ENCODE measurements at regions not wholly inside any gene's neighbourhood (a gene's known extent, or its start where the extent isn't known, plus 50 kb on each side); places are given as distances from the start of the nearest gene placed in this dataset.

DNA sequence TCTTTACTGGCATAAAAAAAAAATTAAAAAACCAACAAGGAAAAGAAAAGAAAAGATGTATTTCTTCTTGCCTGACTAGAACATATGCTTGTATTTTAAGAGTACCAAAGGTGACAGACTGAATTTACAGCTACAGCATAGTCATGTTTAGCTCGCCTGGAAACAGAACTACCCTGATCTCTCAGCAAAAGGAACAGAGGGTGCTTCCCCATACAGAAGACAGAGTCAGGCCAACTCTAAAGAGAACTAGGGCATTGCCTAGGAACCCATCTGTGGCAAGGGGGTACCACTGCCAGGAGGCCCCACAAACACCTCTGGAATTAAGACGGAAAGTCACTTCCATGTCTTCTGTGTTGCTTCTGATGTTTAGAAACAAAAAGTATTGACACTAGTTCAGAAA, 252.1 kb upstream of the STARD13 start:
- TF ChIP-seq, protein P1, sequence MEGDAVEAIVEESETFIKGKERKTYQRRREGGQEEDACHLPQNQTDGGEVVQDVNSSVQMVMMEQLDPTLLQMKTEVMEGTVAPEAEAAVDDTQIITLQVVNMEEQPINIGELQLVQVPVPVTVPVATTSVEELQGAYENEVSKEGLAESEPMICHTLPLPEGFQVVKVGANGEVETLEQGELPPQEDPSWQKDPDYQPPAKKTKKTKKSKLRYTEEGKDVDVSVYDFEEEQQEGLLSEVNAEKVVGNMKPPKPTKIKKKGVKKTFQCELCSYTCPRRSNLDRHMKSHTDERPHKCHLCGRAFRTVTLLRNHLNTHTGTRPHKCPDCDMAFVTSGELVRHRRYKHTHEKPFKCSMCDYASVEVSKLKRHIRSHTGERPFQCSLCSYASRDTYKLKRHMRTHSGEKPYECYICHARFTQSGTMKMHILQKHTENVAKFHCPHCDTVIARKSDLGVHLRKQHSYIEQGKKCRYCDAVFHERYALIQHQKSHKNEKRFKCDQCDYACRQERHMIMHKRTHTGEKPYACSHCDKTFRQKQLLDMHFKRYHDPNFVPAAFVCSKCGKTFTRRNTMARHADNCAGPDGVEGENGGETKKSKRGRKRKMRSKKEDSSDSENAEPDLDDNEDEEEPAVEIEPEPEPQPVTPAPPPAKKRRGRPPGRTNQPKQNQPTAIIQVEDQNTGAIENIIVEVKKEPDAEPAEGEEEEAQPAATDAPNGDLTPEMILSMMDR (IDR thresholded peaks at IDR 0.05; ENCODE audit: borderline replicate concordance, control extremely low read depth, extremely low read depth, insufficient read depth, missing control alignments): no peak
- DNase-seq (ENCODE audit: low spot score): no peak
- in situ Hi-C loops (cut with MboI; ENCODE audit: low sequenced_read_pairs, unreplicated experiment): loop anchor here (25.0 kb wide), 2 partner anchors 950 to 1625 kb away; partner anchors contain the start of gene PDS5B

DNA sequence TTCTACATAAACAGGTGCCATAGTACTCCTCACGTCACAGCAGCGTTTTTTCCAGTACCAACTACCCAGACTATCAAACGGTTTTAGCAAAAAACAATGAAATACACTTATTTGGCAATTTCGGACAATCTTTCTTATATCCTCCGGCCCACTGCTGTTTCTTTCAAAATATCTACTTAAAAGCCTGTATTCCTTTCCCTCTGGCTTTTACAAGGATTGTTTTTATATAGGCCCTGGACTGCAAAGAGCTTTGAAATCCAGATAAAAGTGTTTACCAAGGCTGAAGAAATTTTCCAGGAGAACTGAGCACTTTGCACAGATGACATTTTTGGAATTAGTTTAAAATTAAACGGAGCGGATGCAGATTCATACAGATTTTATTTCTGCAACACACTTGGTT, 255.9 kb upstream of the STARD13 start:
- no peak for DNase-seq (ENCODE audit: low spot score)
- in situ Hi-C loops (cut with MboI; ENCODE audit: low sequenced_read_pairs, unreplicated experiment): loop anchor here (10.0 to 25.0 kb wide), 3 partner anchors 183 to 1621 kb away; partner anchors contain the start of gene PDS5B
- TF ChIP-seq, protein P1 (IDR thresholded peaks at IDR 0.05; ENCODE audit: borderline replicate concordance, control extremely low read depth, extremely low read depth, insufficient read depth, missing control alignments): no peak

DNA sequence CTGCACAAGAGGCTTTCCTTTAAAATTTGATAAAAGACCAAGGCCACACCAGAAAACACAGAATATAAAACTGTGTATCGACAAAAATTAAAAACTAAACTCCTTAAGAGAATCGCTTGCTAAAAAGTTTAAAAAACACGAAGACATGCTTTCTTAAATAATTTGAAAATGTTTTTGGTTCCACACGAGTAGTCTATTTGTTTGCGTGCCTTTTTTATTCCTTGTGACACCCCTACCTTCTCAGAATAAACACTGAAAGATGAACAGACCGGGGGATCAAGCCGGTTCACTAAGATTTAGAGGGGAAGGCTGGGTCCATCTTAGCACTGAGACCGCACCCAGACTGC, 256.4 kb upstream of the STARD13 start:
- DNase-seq (ENCODE audit: low spot score): no peak
- in situ Hi-C loops (cut with MboI; ENCODE audit: low sequenced_read_pairs, unreplicated experiment): loop anchor here (10.0 to 25.0 kb wide), 3 partner anchors 183 to 1620 kb away; partner anchors contain the start of gene PDS5B
- TF ChIP-seq, protein P1 (IDR thresholded peaks at IDR 0.05; ENCODE audit: borderline replicate concordance, control extremely low read depth, extremely low read depth, insufficient read depth, missing control alignments): no peak

DNA sequence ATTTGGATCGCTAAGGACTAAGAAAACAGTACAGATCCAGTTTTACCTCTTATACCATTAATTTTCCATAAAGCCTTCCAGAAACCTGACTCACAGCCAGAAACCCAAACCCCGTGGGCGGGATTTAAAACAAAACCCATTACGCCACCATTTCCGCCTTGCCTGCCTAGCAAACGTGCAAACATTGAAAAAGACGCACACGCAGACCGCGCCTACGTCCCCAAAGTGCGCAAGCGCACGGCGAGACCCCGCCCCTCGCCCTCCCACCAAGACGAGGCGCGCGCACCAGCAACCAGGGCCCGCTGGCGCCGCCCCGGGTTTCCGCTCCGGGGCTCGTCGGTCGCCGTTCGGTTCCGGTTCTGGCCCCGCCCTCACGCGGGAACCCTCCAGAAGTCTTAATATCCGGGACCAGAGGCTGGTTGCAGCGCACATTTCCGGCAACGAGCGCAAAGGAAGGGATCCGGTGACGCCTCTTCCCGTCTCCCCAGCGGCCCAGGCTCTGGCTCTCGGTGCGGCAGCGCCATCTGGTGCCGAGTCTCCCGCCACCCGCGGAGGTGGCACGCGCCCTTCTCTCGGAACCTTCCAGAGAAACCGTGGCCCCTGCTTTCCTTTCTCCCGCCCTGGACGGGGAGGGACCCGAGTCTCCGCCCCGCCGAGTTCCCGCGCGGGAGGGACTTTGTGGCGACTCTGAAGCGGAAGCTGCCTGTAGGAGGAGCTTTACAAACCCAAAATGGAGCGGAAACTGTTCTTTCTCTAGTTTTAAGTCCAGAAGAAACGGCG, 256.9 kb upstream of the STARD13 start:
- peak; percentile 91 for DNase-seq (ENCODE audit: low spot score)
- TF ChIP-seq, protein P1 (IDR thresholded peaks at IDR 0.05; ENCODE audit: borderline replicate concordance, control extremely low read depth, extremely low read depth, insufficient read depth, missing control alignments): peak; percentile 92
- in situ Hi-C loops (cut with MboI; ENCODE audit: low sequenced_read_pairs, unreplicated experiment): loop anchor here (10.0 to 25.0 kb wide), 3 partner anchors 182 to 1620 kb away; partner anchors contain the start of gene PDS5B

DNA sequence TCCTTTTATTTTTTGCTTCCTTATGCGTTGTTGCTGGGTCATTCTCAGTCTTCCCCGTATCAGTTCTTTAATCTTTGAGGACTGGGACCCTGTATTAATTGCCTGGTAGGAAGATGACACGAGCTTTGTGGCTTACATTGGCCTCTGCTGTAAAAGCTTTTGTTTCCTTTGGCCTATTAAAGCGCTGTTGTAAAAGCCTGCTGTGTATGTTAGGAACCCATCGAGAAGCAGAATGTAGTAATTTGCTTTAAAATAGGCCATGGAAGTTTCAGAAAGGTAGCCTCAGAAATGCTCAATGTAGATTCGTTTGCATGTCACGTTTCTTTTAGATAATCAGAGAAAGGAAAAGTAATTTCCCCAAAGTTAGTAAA, 257.5 kb upstream of the STARD13 start:
- TF ChIP-seq, protein P1 (IDR thresholded peaks at IDR 0.05; ENCODE audit: borderline replicate concordance, control extremely low read depth, extremely low read depth, insufficient read depth, missing control alignments): no peak
- DNase-seq (ENCODE audit: low spot score): no peak
- in situ Hi-C loops (cut with MboI; ENCODE audit: low sequenced_read_pairs, unreplicated experiment): loop anchor here (10.0 to 25.0 kb wide), 3 partner anchors 182 to 1619 kb away; partner anchors contain the start of gene PDS5B

DNA sequence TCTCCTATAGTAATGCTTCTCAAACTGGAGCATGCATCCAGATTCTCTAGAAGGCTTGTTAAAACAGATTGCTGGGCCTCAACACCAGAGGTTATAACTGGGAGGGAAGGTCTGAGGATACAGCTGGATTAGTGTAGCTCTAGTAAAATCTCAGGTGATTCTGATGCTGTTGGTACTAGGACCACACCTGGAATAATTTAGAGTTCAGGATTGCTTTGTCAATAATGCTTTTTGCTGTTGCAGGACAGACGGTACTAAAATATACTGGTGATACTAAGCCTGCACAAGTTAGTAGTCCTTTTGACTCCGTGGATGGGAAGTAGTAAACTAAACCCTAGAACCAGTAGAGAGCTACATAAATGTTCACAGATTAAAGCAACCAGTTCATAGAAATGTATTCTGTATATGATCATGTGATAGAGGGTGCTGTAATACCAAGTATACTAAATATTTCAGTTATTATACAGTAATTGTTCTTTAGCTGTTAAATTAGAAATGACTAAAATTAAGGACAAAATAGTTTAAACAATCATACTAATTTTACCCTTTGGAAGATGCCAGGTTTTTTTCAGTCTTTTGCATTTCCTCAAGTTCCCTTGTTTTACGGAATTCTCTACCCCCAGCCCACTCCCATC, 258.2 kb upstream of the STARD13 start:
- TF ChIP-seq, protein P1 (IDR thresholded peaks at IDR 0.05; ENCODE audit: borderline replicate concordance, control extremely low read depth, extremely low read depth, insufficient read depth, missing control alignments): no peak
- no peak for DNase-seq (ENCODE audit: low spot score)
- in situ Hi-C loops (cut with MboI; ENCODE audit: low sequenced_read_pairs, unreplicated experiment): loop anchor here (10.0 to 25.0 kb wide), 3 partner anchors 181 to 1619 kb away; partner anchors contain the start of gene PDS5B

Measured in GM13976 (cell line).